ENCODE measurements at regions not wholly inside any gene's neighbourhood (a gene's known extent, or its start where the extent isn't known, plus 50 kb on each side); places are given as distances from the start of the nearest gene placed in this dataset.

DNA sequence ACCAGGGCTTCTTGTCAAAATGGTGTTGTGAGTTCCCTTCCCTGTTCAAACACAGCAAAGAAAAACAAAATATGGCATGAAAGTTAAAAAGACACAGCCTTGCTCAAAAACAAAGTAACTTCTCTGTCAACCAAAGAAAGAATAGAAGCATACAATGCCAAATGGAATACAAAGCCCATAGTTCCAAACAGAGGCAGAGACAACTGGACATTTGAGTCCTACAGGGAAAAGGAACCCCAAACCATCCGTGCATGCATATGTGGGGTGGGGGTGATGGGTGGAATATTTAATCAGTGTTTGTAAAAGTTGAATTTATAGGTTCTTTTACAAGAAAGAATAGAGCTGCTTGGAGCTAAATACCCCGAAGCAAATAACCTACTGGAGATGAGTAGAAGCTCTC, 218.7 kb downstream of the FAM76B start:
- no peak for TF ChIP-seq YY1 (IDR thresholded peaks at IDR 0.05; ENCODE audit: low read depth)
- no peak for TF ChIP-seq TAF1 (IDR thresholded peaks at IDR 0.05; ENCODE audit: low read depth)
- TF ChIP-seq CEBPB (IDR thresholded peaks at IDR 0.05) = no peak
- TF ChIP-seq EP300 (IDR thresholded peaks at IDR 0.05; ENCODE audit: borderline replicate concordance) = no peak
- TF ChIP-seq RAD21 (IDR thresholded peaks at IDR 0.05; ENCODE audit: low read depth) = no peak
- no peak for TF ChIP-seq TCF12 (IDR thresholded peaks at IDR 0.05; ENCODE audit: low read depth)
- TF ChIP-seq CREB1 (IDR thresholded peaks at IDR 0.05; ENCODE audit: low read depth) = no peak
- no peak for TF ChIP-seq REST (IDR thresholded peaks at IDR 0.05; ENCODE audit: low read depth)
- no peak for TF ChIP-seq FOXM1 (IDR thresholded peaks at IDR 0.05; ENCODE audit: borderline replicate concordance, low read depth)
- TF ChIP-seq ZBTB7A (IDR thresholded peaks at IDR 0.05; ENCODE audit: low read depth) = no peak
- TF ChIP-seq TEAD4 (IDR thresholded peaks at IDR 0.05) = no peak
- TF ChIP-seq NFIC (IDR thresholded peaks at IDR 0.05) = no peak
- TF ChIP-seq USF1 (IDR thresholded peaks at IDR 0.05) = no peak
- no peak for TF ChIP-seq MAX (IDR thresholded peaks at IDR 0.05)
